ENCODE measurements at regions not wholly inside any gene's neighbourhood (a gene's known extent, or its start where the extent isn't known, plus 50 kb on each side); places are given as distances from the start of the nearest gene placed in this dataset.

DNA sequence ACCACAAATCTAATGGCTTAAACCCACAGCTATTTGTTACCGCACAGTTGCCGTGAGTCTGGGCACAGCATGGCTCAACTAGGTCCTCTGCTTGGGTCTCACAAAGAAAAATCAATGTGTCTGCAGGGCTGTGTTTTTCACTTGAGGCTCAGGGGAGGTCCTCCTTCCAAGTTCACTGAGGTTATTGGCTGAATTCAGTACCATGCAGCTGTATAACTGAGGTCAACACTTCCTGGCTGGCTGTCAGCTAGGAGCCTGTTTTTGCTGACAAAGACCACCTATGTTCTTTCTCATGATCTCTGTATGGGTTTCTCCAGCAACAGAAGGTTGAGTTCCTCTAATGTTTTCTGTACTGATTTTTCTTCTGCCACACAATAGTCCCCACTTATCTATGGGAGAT, 736.7 kb upstream of the PRKX start:
- no peak for DNase-seq

DNA sequence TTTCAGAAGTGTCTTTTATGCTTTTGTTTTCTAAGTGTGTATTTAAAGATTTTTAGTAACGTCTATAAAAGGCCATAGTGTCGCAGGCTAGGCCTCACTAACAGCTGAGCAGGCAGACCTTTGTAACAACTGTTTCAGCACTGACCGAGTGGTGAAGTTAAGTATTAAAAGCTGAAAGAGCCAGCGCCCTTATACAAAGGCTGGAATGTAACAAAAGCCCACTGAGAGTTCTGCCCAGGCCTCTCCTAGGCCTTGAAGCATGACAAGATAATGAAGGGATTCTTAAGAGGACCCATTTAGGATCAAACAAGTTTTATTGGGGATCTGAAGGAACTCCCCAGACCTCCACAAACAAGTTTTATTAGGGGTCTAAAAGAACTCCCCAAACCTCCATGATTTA, 722.5 kb upstream of the PRKX start:
- no peak for DNase-seq

DNA sequence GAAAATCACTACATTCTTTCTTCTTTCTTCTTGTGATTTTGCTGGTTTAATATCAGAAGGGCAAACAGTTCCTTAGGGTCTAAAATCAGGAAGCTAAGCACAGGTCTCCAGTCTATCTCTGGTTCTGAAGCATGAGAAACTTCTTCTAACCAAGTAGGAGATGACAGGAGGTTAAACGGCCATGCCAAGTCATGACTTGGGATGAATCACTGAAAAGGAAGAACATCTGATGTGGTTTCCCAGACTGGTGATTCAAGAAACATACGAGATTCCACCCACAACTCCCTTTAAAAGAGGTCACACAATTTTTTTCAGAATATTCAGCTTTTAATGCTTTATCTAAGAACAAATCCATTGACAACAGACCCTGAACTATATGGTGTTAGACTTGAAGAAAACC, 684.0 kb upstream of the PRKX start:
- DNase-seq: no peak

DNA sequence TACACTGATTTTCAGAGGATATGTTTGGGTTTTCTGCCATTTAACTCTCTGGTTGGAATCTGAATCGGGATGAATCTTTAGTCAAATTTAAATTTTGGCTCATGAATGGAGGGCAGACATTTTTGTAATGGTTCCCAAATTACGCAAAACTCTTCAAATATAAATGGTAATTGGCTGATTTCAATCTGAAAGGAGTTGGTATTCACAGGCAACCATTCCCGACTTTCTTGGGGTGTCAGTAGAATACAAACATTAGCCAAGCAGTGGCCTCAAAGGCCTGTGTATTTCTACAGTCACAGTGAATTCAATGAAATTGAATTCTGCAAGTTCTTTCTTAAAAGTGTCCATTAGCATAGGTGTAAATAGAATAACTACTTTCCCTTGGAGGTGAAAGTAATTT, 668.8 kb upstream of the PRKX start:
- DNase-seq: no peak

DNA sequence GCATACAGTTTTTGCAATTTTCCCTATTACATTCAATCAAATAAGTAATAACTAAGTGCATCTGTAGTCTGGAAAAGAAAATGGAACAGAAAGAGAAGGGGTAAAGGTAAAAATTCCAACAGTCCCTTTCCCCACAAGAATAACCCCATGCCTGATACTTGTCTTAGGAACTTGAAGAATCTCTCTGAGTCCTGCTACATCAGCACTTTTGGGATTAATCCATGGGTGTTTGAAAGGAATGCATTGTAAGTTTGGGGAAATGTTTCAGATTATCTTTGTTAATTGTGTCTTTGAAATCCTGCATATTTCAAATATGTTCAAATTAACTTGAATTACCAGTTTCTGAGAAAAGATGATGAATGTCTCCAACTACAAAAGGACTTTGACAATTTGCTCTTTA, 667.3 kb upstream of the PRKX start:
- DNase-seq: no peak

DNA sequence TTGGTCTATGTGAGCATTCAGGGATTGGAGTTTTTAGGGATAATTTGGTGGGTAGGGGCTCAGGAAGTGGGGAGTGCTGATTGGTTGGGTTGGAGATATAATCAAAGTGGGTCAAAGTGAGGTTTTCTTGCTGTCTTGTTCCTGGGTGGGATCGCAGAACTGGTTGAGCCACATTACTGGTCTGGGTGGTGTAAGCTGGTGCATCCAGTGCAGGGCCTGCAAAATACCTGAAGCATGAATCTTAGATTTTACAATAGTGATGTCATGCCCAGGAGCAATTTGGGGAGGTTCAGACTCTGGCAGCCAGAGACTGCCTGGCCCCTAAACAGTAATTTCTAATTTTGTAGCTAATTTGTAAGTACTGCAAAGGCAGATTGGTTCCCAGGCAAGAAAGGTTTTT, 665.6 kb upstream of the PRKX start:
- no peak for DNase-seq

DNA sequence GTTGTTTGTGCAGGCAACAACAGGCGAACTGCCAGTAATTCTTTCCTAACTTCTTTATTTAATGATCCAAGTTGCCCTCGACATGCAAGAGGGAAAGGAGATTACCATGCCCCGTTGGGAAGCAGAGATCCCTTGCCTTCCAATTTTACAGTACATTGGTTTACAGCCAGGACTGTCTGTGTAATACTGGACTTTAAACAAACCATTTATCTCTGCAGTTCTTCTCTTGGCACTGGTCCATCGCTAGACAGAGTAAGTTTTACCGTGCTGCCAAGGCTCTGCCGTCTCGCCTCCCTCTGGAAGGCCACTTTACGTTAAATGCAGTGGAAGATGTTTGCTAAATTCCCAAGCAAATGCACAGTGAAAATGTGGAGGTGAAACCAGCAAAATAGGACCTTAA, 660.3 kb upstream of the PRKX start:
- DNase-seq: no peak

DNA sequence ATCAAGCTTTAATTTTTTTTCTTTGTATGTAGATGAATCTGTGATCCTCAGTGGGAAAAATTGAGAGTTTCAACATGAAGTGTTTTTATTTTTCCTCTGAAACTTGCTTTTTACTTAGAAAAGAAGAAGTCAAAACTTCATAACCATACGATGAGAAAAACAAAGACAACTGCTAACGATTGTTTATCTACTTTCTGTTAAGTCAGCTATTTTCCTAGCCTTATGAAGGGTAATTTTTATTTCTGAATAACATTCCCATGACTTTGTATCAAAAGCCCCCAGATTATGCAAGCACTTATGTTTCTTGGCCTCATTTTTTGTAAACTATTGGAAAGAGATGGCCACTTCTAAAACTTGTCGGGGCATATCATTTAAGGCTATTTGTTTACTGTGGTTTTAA, 645.1 kb upstream of the PRKX start:
- DNase-seq: no peak

DNA sequence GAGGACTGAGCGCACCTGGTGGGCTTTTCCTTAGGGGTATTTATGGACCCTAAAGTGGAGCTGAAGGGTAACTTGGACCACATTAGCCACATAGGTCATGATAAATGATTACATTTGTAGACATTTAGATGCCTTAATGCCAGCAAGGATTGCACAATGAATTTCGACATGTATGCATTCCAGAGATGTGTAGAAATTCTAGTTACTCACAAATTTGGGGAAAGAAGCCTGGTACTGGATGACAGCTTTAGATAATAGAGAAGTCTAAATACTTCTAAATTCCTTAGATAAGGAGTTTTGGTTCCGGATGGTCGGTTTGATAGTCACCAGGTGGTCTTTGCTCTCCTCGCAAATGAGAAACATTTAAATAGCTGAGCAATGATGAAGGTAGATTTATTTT, 609.5 kb upstream of the PRKX start:
- DNase-seq: no peak

DNA sequence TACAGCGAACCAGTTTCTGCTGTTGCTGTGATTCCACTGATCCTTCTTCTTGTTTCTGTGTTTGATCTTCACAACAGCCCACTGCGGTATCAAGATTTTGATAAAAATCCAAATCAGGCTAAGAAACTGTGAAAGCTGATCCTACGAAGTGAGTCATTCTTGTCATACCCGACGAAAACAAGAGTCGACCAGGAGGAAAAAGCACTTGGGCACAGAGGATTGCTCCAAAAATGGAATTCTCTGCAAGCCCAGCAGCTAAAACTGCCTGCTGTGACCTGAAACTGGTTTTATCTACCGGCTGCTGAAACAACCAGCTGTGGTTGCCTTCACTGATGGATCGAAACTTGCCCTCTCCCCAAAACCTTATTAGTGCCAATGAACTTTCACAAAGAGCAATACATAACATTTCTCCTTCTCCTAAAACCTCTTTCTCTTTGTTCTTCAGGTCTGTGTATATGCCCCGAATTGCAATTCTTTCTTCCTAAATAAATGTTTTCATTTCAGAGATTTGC, 607.0 kb upstream of the PRKX start:
- DNase-seq: no peak

DNA sequence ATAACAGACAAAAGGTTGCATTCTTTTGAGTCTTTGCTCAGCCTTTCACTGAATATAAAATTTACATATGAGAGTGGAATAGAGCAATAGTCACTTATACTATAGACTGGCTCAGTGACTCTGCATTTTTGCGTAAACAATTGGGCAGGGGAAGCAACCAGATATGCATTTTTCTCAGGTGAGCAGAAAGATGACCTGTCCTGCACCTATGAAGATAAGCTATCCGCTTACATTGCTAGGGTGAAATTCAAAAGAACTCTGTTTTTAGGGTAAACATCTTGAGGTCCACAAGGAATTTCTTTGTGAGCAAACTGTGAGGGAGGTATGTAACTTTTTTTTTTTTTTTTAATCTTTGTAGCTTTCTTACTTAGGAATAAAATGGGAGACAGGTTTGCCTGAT, 602.4 kb upstream of the PRKX start:
- DNase-seq: no peak

DNA sequence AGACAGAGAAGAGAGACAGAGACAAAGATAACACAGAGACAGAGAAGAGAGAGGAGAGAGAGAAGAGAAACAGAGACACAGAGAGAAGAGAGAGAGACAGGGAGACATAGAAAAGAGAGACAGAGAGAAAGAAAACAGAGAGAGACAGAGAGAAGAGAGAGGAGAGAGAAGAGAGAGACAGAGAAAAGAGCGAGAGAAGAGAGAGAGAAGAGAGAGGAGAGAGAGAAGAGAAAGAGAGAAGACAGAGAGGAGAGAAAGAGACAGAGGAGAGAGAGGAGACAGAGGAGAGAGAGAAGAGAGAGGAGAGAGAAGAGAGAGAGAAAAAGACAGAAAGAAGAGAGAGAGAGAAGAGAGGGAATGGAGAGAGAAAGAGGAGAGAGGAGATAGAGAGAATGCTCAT, 601.1 kb upstream of the PRKX start:
- DNase-seq: no peak

DNA sequence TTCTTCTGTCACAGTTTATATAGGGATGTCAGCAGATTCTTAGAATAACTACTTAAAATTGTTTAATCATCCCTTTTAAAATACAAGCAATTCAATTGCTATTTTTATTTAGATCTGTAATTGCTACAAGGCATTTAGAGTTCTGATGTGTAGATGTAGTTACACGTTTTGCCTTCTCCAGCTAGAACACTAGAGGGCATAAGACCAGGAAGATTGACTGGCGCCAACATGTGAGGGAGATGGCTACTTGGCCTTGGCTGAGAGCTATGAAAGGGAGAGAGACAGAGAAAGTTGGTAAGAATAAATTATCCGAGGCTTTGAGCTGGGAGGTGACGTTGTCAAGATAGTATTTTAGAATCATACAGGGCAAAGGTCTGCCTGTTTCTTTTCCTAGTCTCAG, 563.7 kb upstream of the PRKX start:
- no peak for DNase-seq

DNA sequence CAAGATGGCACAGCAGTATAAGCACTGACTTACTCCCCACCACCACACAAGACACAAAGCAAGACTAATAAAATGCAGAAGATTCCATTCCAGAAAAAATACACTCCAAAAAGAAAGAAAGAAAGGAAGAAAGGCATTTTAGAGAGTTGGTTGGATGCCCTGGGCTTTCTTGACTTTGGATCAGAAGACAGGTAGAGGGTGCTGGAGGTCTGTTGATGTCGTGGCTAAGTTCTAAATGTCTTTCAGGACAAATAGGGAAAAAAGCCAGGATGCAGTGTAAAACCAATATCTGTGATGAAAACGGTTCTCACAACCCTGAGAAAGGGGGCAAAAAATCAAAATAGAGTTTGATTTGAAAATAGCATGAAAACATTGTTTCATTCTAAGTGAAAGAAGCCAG, 555.2 kb upstream of the PRKX start:
- DNase-seq: no peak

DNA sequence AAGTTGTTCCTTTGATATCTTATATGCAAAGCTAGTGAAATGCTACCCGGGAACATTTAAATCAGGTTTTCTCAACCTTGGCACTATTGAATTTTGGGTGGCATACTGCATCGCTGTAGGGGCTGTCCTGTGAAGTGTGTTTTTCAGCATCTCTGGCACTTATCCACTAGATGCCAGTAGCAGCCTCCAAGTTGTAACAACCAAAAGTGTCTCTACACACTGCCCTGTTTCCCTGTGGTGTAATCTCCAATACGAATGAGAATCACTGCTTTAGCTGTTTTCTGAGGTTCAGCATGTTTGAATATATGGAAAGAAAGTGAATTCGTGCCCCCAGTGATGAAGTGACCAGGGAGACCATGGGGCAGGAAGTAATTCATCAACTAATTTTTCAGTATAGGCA, 551.6 kb upstream of the PRKX start:
- DNase-seq: no peak

DNA sequence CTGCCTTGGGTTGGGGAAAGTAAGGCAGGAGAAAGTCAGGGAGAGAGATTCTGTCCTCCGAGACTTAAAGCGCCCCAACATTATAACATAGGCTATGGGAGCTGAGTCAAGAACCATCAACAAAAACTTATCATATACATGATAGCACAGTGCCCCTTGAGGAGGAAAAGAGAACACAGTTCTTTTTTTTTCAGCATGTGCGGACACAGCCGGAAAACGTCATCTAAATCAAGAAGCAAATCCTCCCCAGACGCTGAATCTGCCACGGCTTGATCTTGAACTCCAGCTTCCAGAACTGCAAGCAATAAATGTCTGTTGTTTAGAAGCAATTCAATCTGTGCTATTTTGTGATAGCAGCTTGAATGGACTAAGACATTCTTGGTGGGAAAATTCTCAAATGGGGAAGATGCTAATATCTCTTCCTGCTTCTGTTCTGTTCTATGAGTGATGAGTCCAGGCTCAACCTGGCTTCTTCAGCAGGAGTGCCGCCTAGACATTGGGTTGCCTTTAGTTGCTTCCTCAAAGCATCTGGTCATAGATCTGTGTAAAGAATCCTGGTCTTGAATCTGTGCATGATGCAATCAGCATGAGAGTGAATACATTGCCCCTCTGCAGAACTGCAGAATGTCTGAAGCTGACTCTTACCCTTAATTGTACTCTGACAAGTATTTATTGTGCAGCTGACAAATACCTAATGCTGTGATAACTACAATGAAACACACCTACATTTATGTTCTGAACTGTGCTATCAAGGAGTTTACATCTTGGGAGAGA, 549.8 kb upstream of the PRKX start:
- no peak for DNase-seq

DNA sequence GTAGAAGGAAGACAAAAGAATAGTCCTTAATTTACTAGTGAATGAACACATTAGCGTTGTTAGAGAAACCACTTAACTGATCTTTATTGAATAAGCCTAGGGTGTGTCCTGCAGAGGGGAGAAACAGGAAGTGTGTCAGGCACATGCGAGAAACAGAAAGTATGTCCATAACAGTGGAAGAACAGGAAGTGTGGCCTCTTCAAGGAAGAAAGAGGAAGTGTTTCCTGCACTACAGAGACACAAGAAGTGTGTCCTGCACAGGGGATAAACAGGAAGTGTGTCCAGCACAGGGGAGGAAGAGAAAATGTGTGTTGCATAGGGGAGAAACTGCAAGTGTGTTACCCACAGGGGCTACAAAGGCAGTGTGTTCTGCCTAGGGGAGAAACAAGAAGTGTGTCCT, 539.6 kb upstream of the PRKX start:
- no peak for DNase-seq

DNA sequence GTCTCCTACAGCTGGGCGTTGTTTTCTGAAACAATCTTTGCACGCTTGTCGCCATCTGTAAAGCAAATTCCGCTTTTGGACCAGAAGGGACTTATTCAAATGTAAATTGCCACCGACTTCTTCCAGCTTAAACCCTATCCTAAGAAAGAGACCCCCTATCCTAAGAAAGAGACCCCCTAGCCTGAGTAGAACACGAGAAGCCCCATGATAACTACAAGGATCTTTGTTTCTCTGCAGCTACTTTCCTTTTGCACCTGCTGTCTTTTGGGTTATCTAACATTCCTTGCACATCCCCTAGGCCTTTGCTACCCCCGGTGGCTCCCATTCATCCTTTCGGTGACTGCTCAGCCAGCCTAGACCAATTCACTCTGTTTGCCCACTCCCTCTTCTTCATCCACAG, 536.0 kb upstream of the PRKX start:
- no peak for DNase-seq

DNA sequence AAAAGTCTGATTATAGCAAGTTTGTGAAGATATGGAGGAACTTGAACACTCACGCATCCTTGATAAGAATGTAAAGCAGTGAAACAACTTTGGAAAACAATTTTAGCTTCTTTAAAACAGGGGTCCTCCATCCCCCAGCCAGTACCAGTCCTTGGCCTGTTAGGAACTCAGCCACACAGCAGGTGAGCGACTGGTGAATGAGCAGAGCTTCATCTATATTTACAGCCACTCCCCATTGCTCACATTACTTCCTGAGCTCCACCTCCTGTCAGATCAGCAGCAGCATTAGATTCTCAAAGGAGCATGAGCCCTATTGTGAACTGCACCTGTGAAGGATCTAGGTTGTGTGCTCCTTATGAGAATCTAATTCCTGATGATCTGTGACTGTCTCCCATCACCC, 530.3 kb upstream of the PRKX start:
- DNase-seq: no peak

DNA sequence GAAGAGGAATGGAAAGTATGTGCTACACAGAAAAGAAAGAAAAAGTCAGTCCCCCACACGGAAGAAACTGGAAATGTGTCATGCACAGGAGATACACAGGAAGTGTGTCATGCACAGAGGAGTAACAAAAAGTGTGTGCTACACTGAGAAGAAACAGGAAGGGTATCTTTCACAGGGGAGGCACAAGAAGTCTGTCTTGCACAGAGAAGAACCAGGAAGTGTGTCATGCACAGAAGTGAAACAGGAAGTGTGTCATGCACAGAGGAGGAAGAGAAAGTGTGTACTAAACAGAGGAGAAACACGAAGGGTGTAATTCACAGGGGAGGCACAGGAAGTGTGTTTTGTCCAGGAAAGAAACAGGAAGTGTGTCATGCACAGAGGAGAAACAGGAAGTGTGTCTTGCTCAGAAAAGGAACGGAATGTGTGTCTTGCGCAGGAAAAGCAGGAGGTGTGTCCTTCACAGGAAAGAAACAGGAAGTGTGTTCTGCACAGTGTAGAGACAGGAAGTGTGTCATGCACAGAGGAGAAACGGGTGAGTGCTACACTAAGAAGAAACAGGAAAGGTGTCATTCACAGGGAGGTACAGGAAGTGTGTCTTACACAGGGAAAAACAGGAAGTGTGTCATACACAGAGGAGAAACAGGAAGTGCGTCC, 527.2 kb upstream of the PRKX start:
- DNase-seq: no peak

DNA sequence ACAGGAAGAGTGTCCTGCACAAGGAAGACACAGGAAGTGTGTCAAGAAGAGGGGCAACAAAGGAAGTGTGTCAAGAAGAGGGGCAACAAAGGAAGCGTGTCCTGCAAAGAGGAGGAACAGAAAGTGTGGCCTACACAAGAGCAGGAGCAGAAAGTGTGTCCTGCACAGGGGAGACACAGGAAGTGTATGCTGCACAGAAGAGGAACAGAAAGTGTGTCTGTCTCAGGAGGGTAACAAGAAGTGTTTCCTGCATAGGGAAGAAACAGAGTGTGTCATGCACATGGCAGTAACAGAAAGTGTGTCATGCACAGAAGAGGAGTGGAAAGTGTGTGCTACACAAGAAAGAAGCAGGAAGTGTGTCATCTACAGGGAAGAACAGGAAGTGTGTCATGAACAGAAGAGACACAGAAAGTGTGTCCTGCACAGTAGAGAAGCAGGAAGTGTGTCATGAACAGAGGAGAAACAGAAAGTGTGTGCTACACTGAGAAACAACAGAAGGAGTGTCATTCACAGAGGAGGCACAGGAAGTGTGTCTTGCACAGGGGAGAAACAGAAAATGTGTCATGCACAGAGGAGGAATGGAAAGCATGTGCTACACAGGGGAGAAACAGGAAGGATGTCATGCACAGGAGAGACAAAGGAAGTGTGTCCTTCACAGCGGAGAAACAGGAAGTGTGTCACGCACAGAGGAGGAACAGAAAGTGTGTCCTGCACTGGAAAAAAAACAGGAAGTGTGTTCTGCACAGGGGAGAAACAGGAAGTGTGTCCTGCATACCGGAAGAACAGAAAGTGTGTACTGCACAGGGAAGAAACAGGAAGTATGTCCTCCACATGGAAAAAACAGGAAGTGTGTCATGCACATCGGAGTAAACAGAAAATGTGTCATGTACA, 526.4 kb upstream of the PRKX start:
- no peak for DNase-seq

DNA sequence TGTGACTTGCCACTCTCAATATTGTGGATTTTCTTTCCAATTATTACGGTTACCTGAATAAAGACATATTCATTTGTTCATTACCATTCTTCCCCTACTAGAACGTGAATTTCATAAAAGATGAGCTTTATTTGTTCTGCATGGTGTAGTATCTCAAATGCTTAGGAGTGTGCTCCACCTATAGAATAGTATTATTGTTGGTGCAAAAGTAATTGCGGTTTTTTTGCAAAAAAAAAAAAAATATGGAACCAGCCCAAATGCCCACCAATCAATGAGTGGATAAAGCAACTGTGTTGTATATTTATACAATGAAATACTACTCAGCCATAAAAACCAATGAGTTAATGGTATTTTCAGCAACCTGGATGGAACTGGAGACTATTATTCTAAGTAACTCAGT, 525.5 kb upstream of the PRKX start:
- DNase-seq: no peak

DNA sequence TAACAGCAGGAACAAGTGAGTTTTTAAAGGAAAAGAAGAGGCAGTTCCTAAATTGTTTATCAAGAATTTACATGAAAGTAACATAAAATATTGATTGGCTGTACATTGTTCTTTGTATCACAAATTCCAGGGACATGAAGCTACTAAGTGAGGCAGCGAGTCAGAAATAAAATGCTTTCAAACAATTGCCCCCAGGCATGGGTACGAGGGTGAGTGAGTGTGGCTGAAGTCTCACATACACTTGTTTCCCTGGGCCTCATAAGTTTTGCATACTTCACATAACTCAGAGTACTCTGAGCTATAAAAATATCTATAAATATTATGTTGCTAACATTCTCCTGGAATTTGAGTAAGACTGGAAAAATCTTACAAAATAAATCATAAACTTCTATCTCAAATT, 511.6 kb upstream of the PRKX start:
- no peak for DNase-seq

DNA sequence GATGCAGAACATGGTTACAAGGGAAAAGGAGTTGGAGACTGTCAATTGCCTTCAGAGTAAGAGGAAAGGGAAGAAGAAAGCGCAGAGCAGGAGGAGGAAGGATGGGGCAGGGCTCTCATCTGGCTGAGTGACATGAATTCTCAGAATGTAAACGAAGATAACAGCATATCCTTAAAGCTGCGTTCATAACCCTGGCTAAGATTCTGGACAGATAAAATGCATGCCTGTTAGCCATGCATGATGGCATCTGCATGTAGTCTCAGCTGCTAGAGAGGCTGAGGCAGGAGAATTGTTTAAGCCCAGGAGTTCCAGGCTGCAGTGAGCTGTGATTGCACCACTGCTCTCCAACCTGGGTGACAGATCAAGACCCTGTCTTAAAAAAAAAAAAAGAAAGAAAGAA, 493.5 kb upstream of the PRKX start:
- DNase-seq: no peak
